GM21576 (cell line): ENCODE measurements at regions not wholly inside any gene's neighbourhood (a gene's known extent, or its start where the extent isn't known, plus 50 kb on each side); places are given as distances from the start of the nearest gene placed in this dataset.

Source experiments
- ATAC-seq: cut with Tn5 transposase; IDR thresholded peaks from one replicate; pipeline ENCODE4 v1.9.1; 2021; ENCODE audit warnings: mild to moderate bottlenecking, moderate library complexity; ENCODE audit not compliant: unreplicated experiment

- ATAC-seq: no peak
These were observed 1798.9 kb downstream of the MAT2B start for GRCh38 chr5:165304193-165304827.

- ATAC-seq: no peak
These were observed 1800.2 kb downstream of the MAT2B start for GRCh38 chr5:165305596-165305995.

- ATAC-seq: no peak
These were observed 1804.0 kb downstream of the MAT2B start for GRCh38 chr5:165309446-165309845.

- no peak for ATAC-seq
These were observed 1804.6 kb downstream of the MAT2B start for GRCh38 chr5:165310031-165310430.

GRCh38 chr5:165321912-165322311 is 1816.5 kb downstream of the MAT2B start:
- ATAC-seq: no peak

- no peak for ATAC-seq
These were observed 1819.8 kb downstream of the MAT2B start for GRCh38 chr5:165325221-165325620.

- ATAC-seq: no peak
These were observed 1822.2 kb downstream of the MAT2B start for GRCh38 chr5:165327631-165328030.

- ATAC-seq: no peak
These were observed 1823.4 kb downstream of the MAT2B start for GRCh38 chr5:165328846-165329245.

GRCh38 chr5:165333623-165334022 is 1828.2 kb downstream of the MAT2B start:
- no peak for ATAC-seq

- no peak for ATAC-seq
These were observed 1828.8 kb downstream of the MAT2B start for GRCh38 chr5:165334201-165334600.

- ATAC-seq: no peak
These were observed 1844.3 kb downstream of the MAT2B start for GRCh38 chr5:165349735-165350134.

GRCh38 chr5:165351342-165351741 is 1845.9 kb downstream of the MAT2B start:
- no peak for ATAC-seq

GRCh38 chr5:165360366-165360765 is 1854.9 kb downstream of the MAT2B start:
- ATAC-seq: no peak

GRCh38 chr5:165360784-165361542 is 1855.5 kb downstream of the MAT2B start:
- ATAC-seq: no peak

- no peak for ATAC-seq
These were observed 1864.8 kb downstream of the MAT2B start for GRCh38 chr5:165370233-165370632.

GRCh38 chr5:165370794-165371193 is 1865.4 kb downstream of the MAT2B start:
- no peak for ATAC-seq

- no peak for ATAC-seq
These were observed 1869.8 kb downstream of the MAT2B start for GRCh38 chr5:165375201-165375600.

- no peak for ATAC-seq
These were observed 1888.4 kb downstream of the MAT2B start for GRCh38 chr5:165393839-165394238.

- ATAC-seq: no peak
These were observed 1892.1 kb downstream of the MAT2B start for GRCh38 chr5:165397516-165397915.

GRCh38 chr5:165400086-165400485 is 1894.7 kb downstream of the MAT2B start:
- ATAC-seq: no peak

- no peak for ATAC-seq
These were observed 1899.5 kb downstream of the MAT2B start for GRCh38 chr5:165404917-165405316.

- ATAC-seq: no peak
These were observed 1899.9 kb downstream of the MAT2B start for GRCh38 chr5:165405340-165405739.

- no peak for ATAC-seq
These were observed 1901.9 kb downstream of the MAT2B start for GRCh38 chr5:165407352-165407751.
